ENCODE measurements at regions not wholly inside any gene's neighbourhood (a gene's known extent, or its start where the extent isn't known, plus 50 kb on each side); places are given as distances from the start of the nearest gene placed in this dataset.

- DNase-seq (ENCODE audit: low spot score) = no peak
Observed at GRCh38 chr22:27540656-27541396, 260.7 kb downstream of the MN1 start.

GRCh38 chr22:27541836-27542235, 259.7 kb downstream of the MN1 start:
- DNase-seq (ENCODE audit: low spot score) = no peak

DNA sequence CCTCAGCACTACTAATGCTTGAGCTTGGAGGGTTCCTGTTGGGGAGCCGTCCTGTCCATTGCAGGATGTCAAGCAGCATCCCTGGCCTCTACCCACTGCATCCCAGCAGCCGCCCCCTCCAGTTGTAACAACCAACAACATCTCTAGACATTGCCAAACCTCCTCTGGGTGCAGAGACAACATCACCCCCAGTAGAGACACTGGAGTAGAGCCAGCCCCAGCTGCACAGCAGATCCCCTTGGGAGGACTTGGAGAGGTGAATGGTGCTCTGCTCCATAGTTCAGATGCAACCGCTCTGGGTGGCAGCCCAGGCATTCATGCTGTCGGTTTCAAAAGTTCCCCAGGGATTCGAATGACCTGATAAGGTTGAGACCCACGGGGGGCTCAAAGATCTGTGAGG, 259.0 kb downstream of the MN1 start:
- DNase-seq (ENCODE audit: low spot score) = no peak

- no peak for DNase-seq (ENCODE audit: low spot score)
Observed at GRCh38 chr22:27543460-27543859, 258.1 kb downstream of the MN1 start.

DNA sequence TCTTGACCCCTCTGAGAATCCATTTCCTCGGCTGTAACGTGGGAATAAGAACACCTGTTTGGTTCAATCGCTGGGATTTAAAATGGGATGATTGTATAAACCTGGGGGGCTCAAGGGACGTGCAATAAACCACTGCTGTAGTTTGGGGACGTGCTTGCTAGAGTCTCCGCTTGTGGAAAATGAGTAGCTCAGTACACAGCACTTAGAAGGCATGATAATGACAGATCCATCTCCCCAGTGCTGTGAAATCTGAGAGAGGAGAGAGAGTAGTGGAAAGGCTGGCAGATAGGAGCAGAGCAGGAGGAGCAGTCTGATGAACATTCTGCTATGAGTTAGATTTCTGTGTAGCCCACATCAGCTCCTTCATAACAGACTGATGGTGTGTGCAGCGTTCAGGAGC, 256.5 kb downstream of the MN1 start:
- DNase-seq (ENCODE audit: low spot score) = no peak

GRCh38 chr22:27546157-27546935, 255.2 kb downstream of the MN1 start:
- no peak for DNase-seq (ENCODE audit: low spot score)

GRCh38 chr22:27551402-27551801, 250.2 kb downstream of the MN1 start:
- DNase-seq (ENCODE audit: low spot score) = no peak

DNA sequence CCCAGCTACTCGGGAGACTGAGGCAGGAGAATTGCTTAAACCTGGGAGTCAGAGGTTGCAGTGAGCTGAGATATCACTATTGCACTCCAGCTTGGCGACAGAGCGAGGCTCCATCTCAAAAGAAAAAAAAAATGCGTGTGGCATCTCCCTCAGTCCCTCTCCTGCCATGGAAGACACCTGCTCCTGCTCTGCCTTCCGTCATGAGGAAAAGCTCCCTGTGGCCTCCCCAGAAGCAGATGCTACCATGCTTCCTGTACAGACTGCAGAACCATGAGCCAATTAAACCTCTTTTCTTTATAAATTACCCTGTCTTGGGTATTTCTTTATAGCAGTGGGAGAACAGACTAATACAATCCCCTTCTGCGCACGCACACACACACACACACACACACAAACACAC, 249.4 kb downstream of the MN1 start:
- no peak for DNase-seq (ENCODE audit: low spot score)

- no peak for DNase-seq (ENCODE audit: low spot score)
Observed at GRCh38 chr22:27552863-27553262, 248.7 kb downstream of the MN1 start.

DNA sequence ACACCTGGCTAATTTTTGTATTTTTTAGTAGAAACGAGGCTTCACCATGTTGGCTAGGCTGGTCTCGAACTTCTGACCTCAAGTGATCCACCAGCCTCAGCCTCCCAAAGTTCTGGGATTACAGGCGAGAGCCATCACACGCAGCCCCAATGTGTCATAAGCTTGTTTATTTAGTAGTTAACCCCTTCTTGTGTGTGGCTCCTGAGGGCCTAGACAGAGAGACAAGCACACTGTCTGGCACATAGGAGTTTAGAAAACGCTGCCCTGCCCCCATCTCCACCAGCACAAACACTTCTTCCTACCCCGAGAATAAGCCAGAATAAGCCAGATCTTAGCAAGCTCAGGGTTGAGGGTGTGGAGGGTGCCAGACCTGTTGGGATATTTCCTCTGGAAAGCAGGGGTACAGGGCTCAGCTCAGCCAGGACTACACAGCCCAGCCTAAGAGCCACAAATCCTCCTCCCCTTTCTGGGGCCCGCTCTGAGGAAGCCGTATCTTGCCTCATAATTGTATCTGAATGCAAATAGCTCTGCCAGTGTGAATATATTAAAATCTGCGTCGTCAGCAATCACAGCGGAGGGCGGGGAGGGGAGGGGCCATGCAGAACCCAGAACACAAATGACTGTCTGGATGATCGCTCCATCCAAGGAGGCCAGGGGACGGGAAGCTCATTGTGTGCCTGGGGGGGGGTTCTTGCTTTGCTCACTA, 247.3 kb downstream of the MN1 start:
- DNase-seq (ENCODE audit: low spot score) = no peak

DNA sequence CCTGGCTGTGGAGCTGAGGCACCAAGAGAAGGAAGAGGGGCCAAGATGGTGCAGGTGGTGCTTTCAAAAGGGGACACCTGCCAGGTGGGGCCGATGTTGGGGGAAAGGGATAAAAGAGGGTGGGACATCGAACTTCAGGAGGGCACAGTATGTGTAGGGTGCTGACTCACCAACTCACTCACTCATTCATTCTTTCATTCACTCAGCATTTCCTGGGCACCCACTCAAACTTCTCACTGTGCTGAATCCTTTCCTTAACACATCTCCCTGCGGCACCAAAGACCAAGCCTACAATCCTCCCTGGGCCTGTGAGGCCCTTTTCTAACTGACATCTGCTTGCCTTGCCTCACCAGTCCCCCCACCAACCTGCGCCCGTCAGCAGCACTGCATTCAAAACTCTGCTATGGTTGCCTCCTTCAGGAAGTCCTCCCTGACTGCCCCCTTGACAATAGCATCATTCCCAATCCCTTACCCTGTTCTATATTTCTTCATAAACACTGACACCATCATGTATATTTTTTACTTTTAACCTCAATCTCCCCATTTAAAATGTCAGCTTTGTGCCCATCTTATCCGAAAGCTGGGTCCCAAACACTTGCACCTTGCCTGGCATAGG, 246.6 kb downstream of the MN1 start:
- no peak for DNase-seq (ENCODE audit: low spot score)

GRCh38 chr22:27556371-27556770, 245.2 kb downstream of the MN1 start:
- DNase-seq (ENCODE audit: low spot score) = no peak

- no peak for DNase-seq (ENCODE audit: low spot score)
Observed at GRCh38 chr22:27557286-27558008, 244.1 kb downstream of the MN1 start.

GRCh38 chr22:27558658-27559371, 242.7 kb downstream of the MN1 start:
- DNase-seq (ENCODE audit: low spot score) = no peak

- DNase-seq (ENCODE audit: low spot score) = no peak
Observed at GRCh38 chr22:27560781-27561180, 240.8 kb downstream of the MN1 start.

DNA sequence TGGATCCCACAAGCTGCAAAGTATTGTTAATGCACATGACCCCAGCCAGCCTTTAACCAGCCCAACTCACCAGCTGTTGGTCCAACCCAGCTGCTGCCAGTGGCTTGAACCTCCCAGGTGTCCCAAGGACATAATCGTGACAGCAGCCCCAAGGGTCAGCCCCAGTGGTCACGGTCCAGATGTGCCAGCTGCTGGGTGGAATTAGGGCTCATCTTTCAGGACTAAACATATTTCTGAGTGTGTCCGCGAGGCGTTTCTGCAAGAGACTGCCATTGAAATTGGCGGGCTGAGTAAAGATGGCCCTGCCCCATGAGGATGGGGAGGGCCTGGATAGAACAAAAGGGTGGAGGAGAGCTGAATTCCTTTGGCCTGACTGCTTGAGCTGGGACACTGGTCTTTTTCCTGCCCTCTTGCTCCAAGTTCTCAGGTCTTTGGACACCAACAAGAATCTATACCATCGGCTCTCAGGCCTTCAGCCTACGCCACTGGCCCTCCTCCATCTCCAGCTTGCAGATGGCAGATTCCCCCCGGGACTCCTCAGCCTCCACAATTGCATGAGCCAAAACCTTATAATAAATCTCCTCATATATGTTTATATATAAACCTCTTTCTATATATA, 240.2 kb downstream of the MN1 start:
- no peak for DNase-seq (ENCODE audit: low spot score)

DNA sequence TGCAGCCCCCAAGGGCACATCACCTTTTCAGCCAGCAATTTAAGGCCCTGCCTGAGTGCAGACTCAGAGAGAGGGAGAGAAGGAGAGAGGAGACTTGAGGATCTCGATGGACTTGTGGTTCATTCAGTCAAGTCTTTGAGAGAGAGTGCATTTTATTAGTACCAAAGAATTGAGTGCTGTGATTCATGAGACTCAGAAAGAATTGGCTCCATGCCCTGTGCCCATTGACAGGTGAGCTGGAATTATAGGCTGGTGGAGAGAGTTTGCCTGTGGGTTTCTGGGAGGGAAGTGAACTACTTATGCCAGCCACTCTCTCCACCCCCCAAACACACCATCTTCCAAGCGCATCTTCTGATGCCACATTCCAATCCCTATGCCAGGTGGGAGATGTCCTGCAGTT, 236.8 kb downstream of the MN1 start:
- DNase-seq (ENCODE audit: low spot score) = no peak

DNA sequence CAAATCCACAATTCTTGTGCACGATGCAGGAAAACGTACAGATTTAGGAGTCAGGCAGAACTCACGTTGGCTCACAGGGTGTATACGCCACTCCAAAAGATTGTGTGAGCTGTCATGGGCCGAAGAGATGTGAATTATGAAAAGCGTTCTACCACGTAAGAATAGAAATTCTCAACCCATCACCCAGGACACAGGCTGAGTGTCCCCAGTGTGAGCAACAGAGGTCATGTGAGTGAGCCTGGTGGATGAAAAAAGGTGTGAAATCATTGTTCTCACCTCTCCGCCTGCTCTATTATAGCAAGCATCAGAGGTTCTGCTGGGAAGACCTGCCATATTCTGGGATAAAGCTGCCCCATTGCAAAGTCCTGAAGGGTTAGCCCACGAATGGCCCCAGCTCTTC, 235.0 kb downstream of the MN1 start:
- no peak for DNase-seq (ENCODE audit: low spot score)

GRCh38 chr22:27568265-27568664, 233.3 kb downstream of the MN1 start:
- DNase-seq (ENCODE audit: low spot score) = no peak

DNA sequence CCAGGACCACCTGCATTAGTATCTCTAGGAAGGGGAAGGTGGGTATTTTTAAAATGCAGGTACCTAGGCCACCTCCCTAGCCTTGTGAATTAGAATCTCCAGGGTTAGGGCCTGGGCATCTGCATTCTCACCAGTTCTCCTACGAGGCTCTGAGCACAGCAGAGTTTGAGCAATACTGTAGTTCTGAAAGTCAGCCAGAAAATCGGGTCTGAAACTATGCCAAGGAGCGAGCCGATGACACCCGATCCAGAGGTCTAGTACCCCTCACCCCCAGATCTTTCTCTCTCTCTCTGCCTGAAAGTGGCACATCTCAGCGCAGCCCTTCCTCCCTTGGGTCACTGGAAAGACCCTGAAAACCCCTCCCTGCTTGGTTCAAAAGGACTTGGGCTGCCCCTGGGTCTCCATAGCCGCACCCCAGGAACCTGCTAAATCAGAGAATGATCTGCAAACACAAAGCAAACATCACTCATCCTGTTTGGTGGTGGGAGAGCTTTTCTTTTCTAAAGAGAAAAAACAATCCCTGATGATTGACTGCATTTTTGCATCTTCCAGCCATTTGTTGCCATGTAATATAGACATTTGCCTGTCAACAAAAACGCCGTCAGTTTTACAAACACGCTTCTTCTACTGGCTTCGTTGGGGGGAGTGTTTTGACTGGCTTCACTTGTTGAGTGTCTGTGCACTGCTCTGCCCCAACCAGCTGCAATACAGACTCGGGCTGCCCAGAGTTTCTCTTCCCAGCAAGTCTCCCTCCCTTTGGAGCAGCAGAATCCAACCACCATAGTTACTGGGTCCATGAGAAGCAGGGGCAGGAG, 229.9 kb downstream of the MN1 start:
- DNase-seq (ENCODE audit: low spot score) = no peak

All from SW480 (cell line).